ENCODE measurements at regions not wholly inside any gene's neighbourhood (a gene's known extent, or its start where the extent isn't known, plus 50 kb on each side); places are given as distances from the start of the nearest gene placed in this dataset.

DNA sequence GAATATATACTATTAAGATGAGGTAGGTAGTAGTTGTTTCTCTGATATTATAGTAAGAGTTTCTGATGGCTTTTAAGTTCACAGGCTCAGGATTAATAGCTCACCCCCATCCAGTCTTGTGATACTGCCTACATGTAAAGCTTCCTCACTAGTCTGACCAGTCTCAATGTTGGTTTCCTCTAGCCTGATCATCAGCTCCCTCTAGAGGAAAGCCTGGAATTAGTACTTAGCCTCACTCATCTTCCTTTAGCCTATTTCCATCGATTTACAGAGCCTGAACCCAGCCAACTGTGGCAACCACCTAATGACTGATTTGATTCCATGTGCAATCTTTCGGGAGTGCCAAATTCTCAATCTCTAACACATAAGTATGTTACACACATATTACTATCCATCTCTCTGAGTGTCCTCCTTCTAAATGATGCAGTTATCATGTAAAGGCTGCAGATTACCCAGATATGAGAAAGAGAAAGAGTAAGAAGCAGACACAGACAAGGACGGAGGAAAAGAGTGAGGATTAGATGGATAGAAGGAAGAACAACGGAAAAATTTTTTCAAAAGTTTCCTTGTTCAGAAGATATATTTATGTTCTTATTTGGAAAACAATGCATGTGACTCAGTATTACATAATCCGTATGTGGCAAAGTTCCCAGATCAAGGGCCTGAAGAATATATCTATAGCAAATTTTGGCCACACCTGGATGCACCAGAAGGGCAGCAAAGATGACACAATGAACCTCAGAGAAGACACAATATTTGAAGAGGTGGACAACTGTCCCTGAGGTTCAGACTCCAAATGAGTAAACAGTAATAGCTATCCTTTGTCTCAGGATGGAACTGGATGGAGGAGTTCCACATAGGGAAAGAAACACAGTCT lies 333.7 kb downstream of the ELAVL2 start:
- no peak for TF ChIP-seq POLR2A (IDR thresholded peaks at IDR 0.05)
- TF ChIP-seq, protein P1, sequence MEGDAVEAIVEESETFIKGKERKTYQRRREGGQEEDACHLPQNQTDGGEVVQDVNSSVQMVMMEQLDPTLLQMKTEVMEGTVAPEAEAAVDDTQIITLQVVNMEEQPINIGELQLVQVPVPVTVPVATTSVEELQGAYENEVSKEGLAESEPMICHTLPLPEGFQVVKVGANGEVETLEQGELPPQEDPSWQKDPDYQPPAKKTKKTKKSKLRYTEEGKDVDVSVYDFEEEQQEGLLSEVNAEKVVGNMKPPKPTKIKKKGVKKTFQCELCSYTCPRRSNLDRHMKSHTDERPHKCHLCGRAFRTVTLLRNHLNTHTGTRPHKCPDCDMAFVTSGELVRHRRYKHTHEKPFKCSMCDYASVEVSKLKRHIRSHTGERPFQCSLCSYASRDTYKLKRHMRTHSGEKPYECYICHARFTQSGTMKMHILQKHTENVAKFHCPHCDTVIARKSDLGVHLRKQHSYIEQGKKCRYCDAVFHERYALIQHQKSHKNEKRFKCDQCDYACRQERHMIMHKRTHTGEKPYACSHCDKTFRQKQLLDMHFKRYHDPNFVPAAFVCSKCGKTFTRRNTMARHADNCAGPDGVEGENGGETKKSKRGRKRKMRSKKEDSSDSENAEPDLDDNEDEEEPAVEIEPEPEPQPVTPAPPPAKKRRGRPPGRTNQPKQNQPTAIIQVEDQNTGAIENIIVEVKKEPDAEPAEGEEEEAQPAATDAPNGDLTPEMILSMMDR (IDR thresholded peaks at IDR 0.05 in 4 of 5, conservative IDR thresholded peaks at IDR 0.05 in 1 of 5) = no peak

All from gastrocnemius medialis (tissue), 4 donors.